IMR-90 (cell line): ENCODE measurements at regions not wholly inside any gene's neighbourhood (a gene's known extent, or its start where the extent isn't known, plus 50 kb on each side); places are given as distances from the start of the nearest gene placed in this dataset.
A peak's percentile ranks its signal among the peaks of the same experiment; 100 is the strongest.

Source experiments
- ATAC-seq: fragments of 200-7000 bp; cut with Tn5 transposase; 2 replicates; pipeline ENCODE4 v1.9.1; 2020; ENCODE audit warnings: low read depth, mild to moderate bottlenecking, moderate library complexity
- BruUV-seq: library from RNA; stranded (reverse); fragments of 400-500 nt; replicated peaks from 2 replicates; lab custom pipeline; 2021; lab: Mats Ljungman, UMichigan
- CTCF ChIA-PET: fragments of 300-600 bp; formaldehyde crosslinking; extraction: SDS; loops from one replicate; lab custom pipeline; 2021; ENCODE audit warnings: antibody characterized with exemption; lab: Yijun Ruan, JAX
- POLR2A ChIA-PET: fragments of 300-600 bp; sonication (Branson Sonifier 250); formaldehyde crosslinking; loops from one replicate; lab custom pipeline; 2022; ENCODE audit warnings: antibody characterized with exemption; ENCODE audit not compliant: unreplicated experiment; lab: Charles Lee
- DNase-seq: peaks from one replicate; pipeline ENCODE4 v3.0.0; 2013
- H2AFZ ChIP-seq: replicated peaks from 2 replicates; pipeline ENCODE3; 2013; ENCODE audit warnings: low read length, mild to moderate bottlenecking; ENCODE audit not compliant: poor library complexity
- H2AK5ac ChIP-seq: 2 replicates; pipeline ENCODE4 v1.6.1; 2013; ENCODE audit warnings: low read depth, low read length, inconsistent platforms
- H2AK9ac ChIP-seq: replicated peaks from 2 replicates; pipeline ENCODE3; 2013; ENCODE audit warnings: mild to moderate bottlenecking, low read depth, low read length, moderate library complexity; ENCODE audit not compliant: poor library complexity
- H2BK120ac ChIP-seq: 2 replicates; pipeline ENCODE4 v1.6.1; 2013; ENCODE audit warnings: low read depth, low read length, inconsistent platforms
- H2BK15ac ChIP-seq: 3 replicates; pipeline ENCODE4 v1.6.1; 2013; ENCODE audit warnings: low read depth, low read length, inconsistent platforms
- H2BK20ac ChIP-seq: 2 replicates; pipeline ENCODE4 v1.6.1; 2013; ENCODE audit warnings: low read depth, mild to moderate bottlenecking, inconsistent platforms, low read length, moderate library complexity
- H2BK5ac ChIP-seq: 2 replicates; pipeline ENCODE4 v1.6.1; 2013; ENCODE audit warnings: mild to moderate bottlenecking, low read depth, low read length, inconsistent platforms; ENCODE audit not compliant: poor library complexity, severe bottlenecking
- H3K14ac ChIP-seq: replicated peaks from 2 replicates; pipeline ENCODE4 v1.6.1; 2013; ENCODE audit warnings: low read depth, low read length, inconsistent platforms
- H3K18ac ChIP-seq: 2 replicates; pipeline ENCODE4 v1.6.1; 2013; ENCODE audit warnings: low read depth, low read length, control low read depth
- H3K23ac ChIP-seq: 2 replicates; pipeline ENCODE4 v1.6.1; 2013; ENCODE audit warnings: low read depth, low read length, inconsistent platforms
- H3K27ac ChIP-seq: 2 replicates; pipeline ENCODE4 v1.5.1; 2013; ENCODE audit warnings: mild to moderate bottlenecking, control low read depth, low read length; ENCODE audit not compliant: insufficient read depth
- H3K27me3 ChIP-seq: 2 replicates; pipeline ENCODE4 v1.6.1; 2013; ENCODE audit warnings: low read length; ENCODE audit not compliant: control insufficient read depth, insufficient read depth
- H3K36me3 ChIP-seq: 2 replicates; pipeline ENCODE4 v1.6.1; 2013; ENCODE audit warnings: low read length, mixed read lengths; ENCODE audit not compliant: control insufficient read depth, insufficient read depth
- H3K4ac ChIP-seq: 2 replicates; pipeline ENCODE4 v1.6.1; 2013; ENCODE audit warnings: low read depth, low read length, inconsistent platforms
- H3K4me1 ChIP-seq: 2 replicates; pipeline ENCODE4 v1.6.1; 2013; ENCODE audit warnings: low read length, mixed read lengths; ENCODE audit not compliant: control insufficient read depth, insufficient read depth
- H3K4me2 ChIP-seq: 2 replicates; pipeline ENCODE4 v1.6.1; 2013; ENCODE audit warnings: low read depth, mild to moderate bottlenecking, control low read depth, low read length, moderate library complexity
- H3K4me3 ChIP-seq: 2 replicates; pipeline ENCODE4 v1.5.1; 2013; ENCODE audit warnings: low read depth, mild to moderate bottlenecking, control low read depth, low read length, moderate library complexity; ENCODE audit not compliant: insufficient read depth
- H3K56ac ChIP-seq: 2 replicates; pipeline ENCODE4 v1.6.1; 2013; ENCODE audit warnings: low read length, inconsistent platforms; ENCODE audit not compliant: insufficient read depth; ENCODE audit errors: extremely low read depth
- H3K79me1 ChIP-seq, 2 experiments: 2 replicates each; pipeline ENCODE4 v1.6.1; 2013; ENCODE audit warnings: low read length in 2 of 2, inconsistent platforms in 1 of 2, low read depth in 1 of 2
- H3K9ac ChIP-seq: 2 replicates; pipeline ENCODE4 v1.6.1; 2013; ENCODE audit warnings: low read depth, low read length, control low read depth
- H3K9me1 ChIP-seq: 2 replicates; pipeline ENCODE4 v1.6.1; 2013; ENCODE audit warnings: low read length, inconsistent platforms; ENCODE audit not compliant: insufficient read depth
- H3K9me3 ChIP-seq: 2 replicates; pipeline ENCODE4 v1.6.1; 2013; ENCODE audit warnings: low read length; ENCODE audit not compliant: control insufficient read depth, insufficient read depth
- H4K20me1 ChIP-seq: 2 replicates; pipeline ENCODE4 v1.6.1; 2013; ENCODE audit warnings: low read length, inconsistent platforms; ENCODE audit not compliant: insufficient read depth
- H4K5ac ChIP-seq: 2 replicates; pipeline ENCODE4 v1.6.1; 2013; ENCODE audit warnings: mild to moderate bottlenecking, low read depth, low read length, control low read depth
- H4K8ac ChIP-seq, 2 experiments: 2 replicates each; pipeline ENCODE4 v1.6.1; 2013; ENCODE audit warnings: low read depth in 2 of 2, low read length in 2 of 2, control low read depth in 1 of 2, inconsistent platforms in 1 of 2
- H4K91ac ChIP-seq: 2 replicates; pipeline ENCODE4 v1.6.1; 2013; ENCODE audit warnings: low read depth, low read length, inconsistent platforms; ENCODE audit not compliant: insufficient read depth
- CEBPB ChIP-seq: IDR thresholded peaks from 2 replicates; pipeline ENCODE4 v1.6.1; 2012; ENCODE audit warnings: low read depth, low read length, improper control_type of control experiment
- CHD1 ChIP-seq: IDR thresholded peaks from 2 replicates; pipeline ENCODE4 v1.6.1; 2012; ENCODE audit warnings: low read depth, low read length, improper control_type of control experiment
- FOS ChIP-seq: fragments of 150-350 bp; IDR thresholded peaks from 2 replicates; pipeline ENCODE4 v1.6.1; 2016; ENCODE audit warnings: low read depth, low read length
- MAFK ChIP-seq: IDR thresholded peaks from 2 replicates; pipeline ENCODE4 v1.6.1; 2012; ENCODE audit warnings: low read depth, low read length, improper control_type of control experiment
- MAZ ChIP-seq: IDR thresholded peaks from 2 replicates; pipeline ENCODE4 v1.6.1; 2012; ENCODE audit warnings: low read depth, mild to moderate bottlenecking, low read length, improper control_type of control experiment, moderate library complexity, borderline replicate concordance
- MXI1 ChIP-seq: IDR thresholded peaks from 2 replicates; pipeline ENCODE4 v1.6.1; 2012; ENCODE audit warnings: low read depth, mild to moderate bottlenecking, low read length, moderate library complexity, borderline replicate concordance
- NFE2L2 ChIP-seq: fragments of 150-350 bp; IDR thresholded peaks from 2 replicates; pipeline ENCODE4 v1.6.1; 2016; ENCODE audit warnings: low read depth, mild to moderate bottlenecking, low read length
- POLR2A ChIP-seq: IDR thresholded peaks from 2 replicates; pipeline ENCODE4 v1.6.1; 2012; ENCODE audit warnings: mild to moderate bottlenecking, low read depth, low read length
- RAD21 ChIP-seq: IDR thresholded peaks from 2 replicates; pipeline ENCODE4 v1.6.1; 2012; ENCODE audit warnings: low read length, improper control_type of control experiment
- RFX5 ChIP-seq: IDR thresholded peaks from 2 replicates; pipeline ENCODE4 v1.8.0; 2012; ENCODE audit warnings: low read depth, mild to moderate bottlenecking, low read length, moderate library complexity
- SMC3 ChIP-seq: fragments of 150-350 bp; IDR thresholded peaks from 2 replicates; pipeline ENCODE4 v1.6.1; 2016; ENCODE audit warnings: low read depth, mild to moderate bottlenecking, antibody characterized with exemption, low read length, moderate library complexity
- whole genome bisulfite sequencing, 2 experiments: methylation state at CpG; one replicate each; pipeline versions ENCODE4 v1.1.5 to v1.1.7; 2013; ENCODE audit warnings: missing lambda C conversion rate in 2 of 2; ENCODE audit not compliant: insufficient read length in 1 of 2; ENCODE audit errors: extremely low coverage in 2 of 2; 5-methylcytosine and 5-hydroxymethylcytosine counted together
- dilution Hi-C: fragments of 300-500 bp; cut with HindIII; formaldehyde crosslinking; loops from one replicate; pipeline ENCODE4 v1.14.3; 2018; ENCODE audit warnings: low sequenced_read_pairs; ENCODE audit not compliant: unreplicated experiment
- in situ Hi-C: fragments of 300-500 bp; cut with MboI; formaldehyde crosslinking; loops from 3 replicates; pipeline ENCODE4 v1.14.3; 2019; ENCODE audit warnings: low sequenced_read_pairs, inconsistent platforms, mixed read lengths
- intact Hi-C: fragments of 100-400 bp; cut with micrococcal nuclease; formaldehyde crosslinking; loops from 2 replicates; pipeline ENCODE4 v1.10.0; 2022
- TF ChIP-seq, protein P1 (sequence below): conservative IDR thresholded peaks from 2 replicates; pipeline ENCODE4 v1.5.1; 2012; ENCODE audit warnings: mild to moderate bottlenecking, low read depth, low read length, improper control_type of control experiment
- TF ChIP-seq, protein P2 (sequence below): fragments of 150-350 bp; IDR thresholded peaks from 2 replicates; pipeline ENCODE4 v1.6.1; 2017; ENCODE audit warnings: mild to moderate bottlenecking, antibody characterized with exemption, low read length, low read depth
- TF ChIP-seq, protein P3 (sequence below): fragments of 150-350 bp; IDR thresholded peaks from 2 replicates; pipeline ENCODE4 v1.6.1; 2016; ENCODE audit warnings: low read depth, mild to moderate bottlenecking, low read length, moderate library complexity, borderline replicate concordance

DNA sequence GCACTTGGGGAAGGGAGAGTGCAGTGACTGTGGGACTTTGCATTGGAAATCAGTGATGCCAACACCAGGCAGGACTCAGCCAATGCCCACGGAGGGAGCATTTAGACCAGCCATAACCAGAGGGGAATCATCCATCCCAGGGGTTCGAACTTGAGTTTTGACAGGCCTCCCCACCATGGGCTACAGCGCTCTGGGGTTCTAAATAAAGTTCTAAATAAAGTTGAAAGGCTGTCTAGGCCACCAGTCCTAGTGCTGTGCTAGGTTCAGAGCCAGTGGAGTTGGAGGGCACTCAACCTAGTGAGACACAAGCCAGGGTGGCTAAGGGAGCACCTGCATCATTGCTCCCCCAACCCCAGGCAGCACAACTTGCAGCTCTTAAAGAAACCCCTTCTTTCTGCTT is 82.0 kb upstream of the SLC38A4 start:
- no peak overlapping the region for H3K4me3 ChIP-seq
- no peaks in the 10 kb centered on the region for H3K79me1 ChIP-seq
- CTCF ChIA-PET, result no interaction called here
- H4K20me1 ChIP-seq, result no peaks in the 10 kb centered on the region
- ATAC-seq (no peak), DNase-seq (no peak)
- no peak for TF ChIP-seq RAD21
- TF ChIP-seq, protein P1, sequence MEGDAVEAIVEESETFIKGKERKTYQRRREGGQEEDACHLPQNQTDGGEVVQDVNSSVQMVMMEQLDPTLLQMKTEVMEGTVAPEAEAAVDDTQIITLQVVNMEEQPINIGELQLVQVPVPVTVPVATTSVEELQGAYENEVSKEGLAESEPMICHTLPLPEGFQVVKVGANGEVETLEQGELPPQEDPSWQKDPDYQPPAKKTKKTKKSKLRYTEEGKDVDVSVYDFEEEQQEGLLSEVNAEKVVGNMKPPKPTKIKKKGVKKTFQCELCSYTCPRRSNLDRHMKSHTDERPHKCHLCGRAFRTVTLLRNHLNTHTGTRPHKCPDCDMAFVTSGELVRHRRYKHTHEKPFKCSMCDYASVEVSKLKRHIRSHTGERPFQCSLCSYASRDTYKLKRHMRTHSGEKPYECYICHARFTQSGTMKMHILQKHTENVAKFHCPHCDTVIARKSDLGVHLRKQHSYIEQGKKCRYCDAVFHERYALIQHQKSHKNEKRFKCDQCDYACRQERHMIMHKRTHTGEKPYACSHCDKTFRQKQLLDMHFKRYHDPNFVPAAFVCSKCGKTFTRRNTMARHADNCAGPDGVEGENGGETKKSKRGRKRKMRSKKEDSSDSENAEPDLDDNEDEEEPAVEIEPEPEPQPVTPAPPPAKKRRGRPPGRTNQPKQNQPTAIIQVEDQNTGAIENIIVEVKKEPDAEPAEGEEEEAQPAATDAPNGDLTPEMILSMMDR, result no peak
- TF ChIP-seq MAFK, result no peak
- TF ChIP-seq, protein P2, sequence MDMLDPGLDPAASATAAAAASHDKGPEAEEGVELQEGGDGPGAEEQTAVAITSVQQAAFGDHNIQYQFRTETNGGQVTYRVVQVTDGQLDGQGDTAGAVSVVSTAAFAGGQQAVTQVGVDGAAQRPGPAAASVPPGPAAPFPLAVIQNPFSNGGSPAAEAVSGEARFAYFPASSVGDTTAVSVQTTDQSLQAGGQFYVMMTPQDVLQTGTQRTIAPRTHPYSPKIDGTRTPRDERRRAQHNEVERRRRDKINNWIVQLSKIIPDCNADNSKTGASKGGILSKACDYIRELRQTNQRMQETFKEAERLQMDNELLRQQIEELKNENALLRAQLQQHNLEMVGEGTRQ, result no peak
- TF ChIP-seq CHD1, result no peak
- TF ChIP-seq NFE2L2, result no peak
- TF ChIP-seq SMC3, result no peak
- TF ChIP-seq, protein P3, sequence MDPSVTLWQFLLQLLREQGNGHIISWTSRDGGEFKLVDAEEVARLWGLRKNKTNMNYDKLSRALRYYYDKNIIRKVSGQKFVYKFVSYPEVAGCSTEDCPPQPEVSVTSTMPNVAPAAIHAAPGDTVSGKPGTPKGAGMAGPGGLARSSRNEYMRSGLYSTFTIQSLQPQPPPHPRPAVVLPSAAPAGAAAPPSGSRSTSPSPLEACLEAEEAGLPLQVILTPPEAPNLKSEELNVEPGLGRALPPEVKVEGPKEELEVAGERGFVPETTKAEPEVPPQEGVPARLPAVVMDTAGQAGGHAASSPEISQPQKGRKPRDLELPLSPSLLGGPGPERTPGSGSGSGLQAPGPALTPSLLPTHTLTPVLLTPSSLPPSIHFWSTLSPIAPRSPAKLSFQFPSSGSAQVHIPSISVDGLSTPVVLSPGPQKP, result no peak
- no peak for TF ChIP-seq MXI1
- no peak for TF ChIP-seq MAZ
- TF ChIP-seq CEBPB, result no peak
- no peak for TF ChIP-seq POLR2A
- no peak for TF ChIP-seq RFX5
- no peak for TF ChIP-seq FOS
- H2AK5ac ChIP-seq, result no peak overlapping the region
- H3K9ac ChIP-seq, result no peak overlapping the region
- no peak overlapping the region for H4K91ac ChIP-seq
- in situ Hi-C loops (no loop called here), intact Hi-C loops (no loop called here), dilution Hi-C loops (no loop called here)
- H2BK15ac ChIP-seq, result no peak overlapping the region
- no peak overlapping the region for H2BK5ac ChIP-seq
- peaks cover 6% of the 10 kb centered on the region for H3K4me1 ChIP-seq
- no peak overlapping the region for H3K18ac ChIP-seq
- no peak overlapping the region for H2BK120ac ChIP-seq
- no peaks in the 10 kb centered on the region for H3K36me3 ChIP-seq
- H3K27ac ChIP-seq, result no peak overlapping the region
- no peak overlapping the region for H4K8ac ChIP-seq
- POLR2A ChIA-PET, result no interaction called here
- H3K56ac ChIP-seq, result no peak overlapping the region
- no peak overlapping the region; the same call in 1 of the 2 replicates for H3K4ac ChIP-seq
- no peaks in the 10 kb centered on the region for H3K9me3 ChIP-seq
- no peaks in the 10 kb centered on the region for H3K27me3 ChIP-seq
- no peak overlapping the region for H2AK9ac ChIP-seq
- no peak overlapping the region for H3K23ac ChIP-seq
- 0 out of 2 replicates have a peak overlapping the region, but pooled peaks have one; percentile 29 for H3K14ac ChIP-seq
- H3K9me1 ChIP-seq, result peaks cover 5% of the 10 kb centered on the region; the same call in 1 of the 2 replicates
- H2BK20ac ChIP-seq, result no peak overlapping the region
- H4K5ac ChIP-seq, result no peak overlapping the region
- H2AFZ ChIP-seq, result no peak overlapping the region
- no TSS peak for BruUV-seq
- WGBS, 2 experiments, result no CpG with 5 or more reads among the region's 3 CpGs
- no peak overlapping the region for H3K4me2 ChIP-seq
